Caki2 (cell line): ENCODE measurements at regions not wholly inside any gene's neighbourhood (a gene's known extent, or its start where the extent isn't known, plus 50 kb on each side); places are given as distances from the start of the nearest gene placed in this dataset.

Source experiments
- DNase-seq: peaks from one replicate; pipeline ENCODE4 v3.0.0-alpha.2; 2015; ENCODE audit warnings: low read depth
- in situ Hi-C: cut with HindIII; loops from 2 replicates; pipeline ENCODE4 v1.10.0; 2016; ENCODE audit warnings: low sequenced_read_pairs, low pct_unique_long_range_greater_than_20kb, mixed read lengths

DNA sequence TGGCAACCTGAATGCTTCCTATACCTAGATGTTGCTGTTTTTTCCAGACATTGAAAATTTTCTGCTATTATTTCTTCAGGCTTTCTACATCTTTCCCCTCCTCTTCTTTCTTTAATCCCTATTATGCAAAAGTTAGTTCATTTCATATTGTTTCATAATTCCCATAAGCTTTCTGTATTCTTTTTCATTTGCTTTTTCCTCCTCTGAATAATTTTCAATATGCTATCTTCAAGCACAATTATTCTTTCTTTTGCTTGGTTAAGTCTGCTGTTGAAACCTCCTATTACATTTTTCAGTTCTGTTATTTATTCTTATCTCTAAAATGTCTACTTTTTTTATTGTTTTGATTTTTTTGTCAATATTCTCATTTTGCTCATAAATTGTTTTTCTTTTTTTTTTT lies 947.1 kb upstream of the MIR17HG start:
- in situ Hi-C loops: no loop called here
- no peak for DNase-seq

DNA sequence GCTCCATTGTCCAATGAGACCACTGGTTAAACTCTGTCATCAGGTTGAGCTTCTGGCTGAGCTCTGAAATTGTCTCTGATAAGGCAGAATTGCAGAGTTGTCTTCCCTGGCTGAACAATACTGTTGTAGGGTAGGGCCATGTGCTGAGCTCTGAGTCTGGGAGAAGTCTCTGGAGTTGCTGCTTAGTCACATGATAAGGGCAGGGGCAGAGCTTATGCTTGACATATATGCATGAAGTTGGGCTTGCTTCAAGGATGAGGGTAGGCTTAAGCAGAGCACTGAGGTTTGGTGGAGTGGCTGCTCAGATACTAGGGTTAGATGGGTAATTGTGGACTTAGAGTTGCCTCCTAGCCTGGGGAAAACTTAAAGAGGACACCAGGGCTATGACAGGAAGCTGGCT lies 946.3 kb upstream of the MIR17HG start:
- in situ Hi-C loops: no loop called here

DNA sequence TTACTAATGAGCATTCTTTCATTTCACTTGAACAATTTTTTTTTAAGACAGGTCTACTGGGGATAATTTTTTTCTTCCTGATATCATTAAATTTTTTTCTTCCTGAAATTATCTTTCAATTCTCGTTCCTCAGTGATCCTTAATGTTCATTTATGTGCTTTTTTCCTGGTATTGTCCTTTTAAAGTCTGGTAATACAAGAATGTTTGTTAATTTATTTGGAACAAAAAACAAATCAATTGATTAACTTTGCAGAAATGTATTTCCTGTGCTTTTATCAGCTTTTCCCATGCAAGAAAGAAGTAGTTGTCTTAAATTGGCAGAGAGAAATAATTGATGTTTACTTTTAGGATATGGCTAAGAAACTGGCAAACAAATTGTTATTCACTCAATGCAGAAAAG lies 945.4 kb upstream of the MIR17HG start:
- in situ Hi-C loops: no loop called here
- no peak for DNase-seq

More for the DNA sequence above, 946.3 kb upstream of the MIR17HG start:
- no peak for DNase-seq

DNA sequence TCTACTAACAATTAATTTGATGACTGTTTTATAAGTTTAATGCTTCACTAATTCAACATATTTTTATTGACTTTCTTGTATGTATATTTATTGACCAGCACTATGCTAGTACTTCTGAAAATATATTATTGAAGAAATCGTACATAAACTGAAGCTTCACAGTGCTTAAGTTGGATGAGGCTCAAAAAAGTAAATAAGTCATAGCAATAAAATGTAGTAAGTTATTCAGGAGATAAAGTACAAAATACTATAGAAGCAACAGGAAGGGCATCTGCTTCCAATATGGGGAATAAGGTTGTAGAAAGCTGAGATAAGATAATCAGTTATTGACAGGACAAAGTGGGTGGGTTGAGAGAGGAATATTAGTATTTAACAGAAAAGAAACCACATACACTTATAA lies 944.9 kb upstream of the MIR17HG start:
- in situ Hi-C loops: no loop called here
- DNase-seq: no peak

DNA sequence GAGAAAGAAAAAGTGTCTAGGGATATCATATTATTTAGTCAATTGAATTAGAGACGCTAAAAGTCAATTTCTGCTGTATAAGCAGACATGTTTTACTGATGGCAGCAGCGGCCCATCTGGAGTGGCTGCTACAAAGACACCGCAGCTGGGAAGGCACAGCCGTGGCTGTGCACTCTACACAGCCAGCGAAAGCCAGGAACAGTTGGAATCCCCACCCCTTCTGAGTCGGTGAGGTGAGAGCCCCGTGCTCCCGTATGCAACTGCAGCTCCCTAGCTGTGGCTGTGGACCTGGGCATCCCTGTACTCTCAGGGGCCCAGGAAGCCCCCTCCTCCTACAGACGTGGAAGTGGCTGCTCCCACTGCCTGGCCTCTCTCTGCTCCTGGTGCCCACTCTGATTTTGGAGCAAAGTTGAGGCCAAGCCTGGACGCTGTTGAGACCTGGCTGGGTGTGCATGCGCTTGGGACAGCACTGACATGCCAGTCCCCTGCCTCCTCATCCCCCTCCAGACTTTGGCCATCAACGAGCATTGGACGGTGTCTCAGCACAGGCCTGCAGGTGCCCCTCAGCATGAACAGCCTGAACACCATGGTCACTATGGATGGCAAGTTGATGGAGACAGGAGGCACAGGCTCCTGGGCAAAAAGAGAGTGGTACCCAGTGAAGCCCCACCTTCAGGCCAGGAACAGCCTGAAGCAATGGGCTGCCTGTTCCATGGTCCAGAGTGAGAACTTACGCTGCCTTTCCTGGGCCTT lies 944.0 kb upstream of the MIR17HG start:
- DNase-seq: no peak
- in situ Hi-C loops: no loop called here

DNA sequence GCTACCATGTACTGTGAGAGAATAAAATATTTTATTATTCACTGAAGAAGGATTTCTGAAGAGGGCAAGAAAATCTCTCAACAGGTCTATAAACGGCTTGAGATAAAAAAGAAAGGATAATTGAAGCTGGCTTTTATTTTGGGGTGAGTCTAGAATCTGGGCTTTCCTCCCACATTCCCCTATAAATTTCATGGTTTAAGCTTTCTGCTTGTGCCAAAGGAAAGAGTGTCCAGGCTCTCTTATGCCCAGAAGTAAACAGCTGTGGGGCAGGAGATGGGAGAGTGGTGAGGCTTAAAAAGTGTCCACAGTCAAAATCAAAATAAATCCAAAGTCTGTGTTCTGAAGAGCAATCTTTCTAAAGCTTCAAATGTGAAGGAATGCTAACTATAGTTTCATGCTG lies 942.2 kb upstream of the MIR17HG start:
- in situ Hi-C loops: no loop called here
- no peak for DNase-seq

DNA sequence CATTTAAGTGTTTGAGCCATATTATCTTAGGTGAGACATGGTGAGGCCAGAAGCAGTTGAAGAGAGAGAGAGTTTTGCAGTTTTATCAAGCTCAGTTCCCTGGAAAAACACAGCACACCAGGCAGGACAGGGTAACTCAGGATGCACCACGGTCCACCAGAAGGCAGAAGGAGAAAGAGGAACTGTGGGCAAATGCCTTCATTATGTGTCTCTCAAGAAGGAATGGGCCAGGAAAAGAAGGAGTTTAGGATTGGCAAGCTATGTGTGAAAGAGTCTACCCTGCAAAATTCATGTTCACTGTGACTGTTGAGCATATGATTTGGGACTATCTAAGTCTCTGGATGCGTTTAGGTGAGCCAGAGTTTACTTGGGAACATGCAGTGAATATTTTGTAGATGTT lies 934.5 kb upstream of the MIR17HG start:
- in situ Hi-C loops: no loop called here
- DNase-seq: no peak

DNA sequence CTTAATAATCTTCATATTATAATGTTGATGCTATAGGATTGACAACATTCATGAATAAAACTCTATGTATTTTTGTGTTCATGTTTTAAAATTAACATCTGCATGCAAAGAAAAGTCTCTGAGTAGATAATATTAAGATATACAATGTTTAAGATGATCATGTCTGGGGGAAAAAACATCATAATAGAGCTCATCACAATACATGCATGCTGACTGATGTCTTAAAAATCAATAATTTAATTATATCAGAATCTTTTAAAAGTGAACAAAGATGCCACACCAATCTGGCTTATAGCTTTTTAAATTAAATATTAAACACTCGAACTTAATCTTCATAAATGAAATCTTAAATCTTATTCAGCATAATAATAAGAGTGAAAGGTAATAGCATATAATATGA lies 933.9 kb upstream of the MIR17HG start:
- in situ Hi-C loops: no loop called here
- DNase-seq: no peak

DNA sequence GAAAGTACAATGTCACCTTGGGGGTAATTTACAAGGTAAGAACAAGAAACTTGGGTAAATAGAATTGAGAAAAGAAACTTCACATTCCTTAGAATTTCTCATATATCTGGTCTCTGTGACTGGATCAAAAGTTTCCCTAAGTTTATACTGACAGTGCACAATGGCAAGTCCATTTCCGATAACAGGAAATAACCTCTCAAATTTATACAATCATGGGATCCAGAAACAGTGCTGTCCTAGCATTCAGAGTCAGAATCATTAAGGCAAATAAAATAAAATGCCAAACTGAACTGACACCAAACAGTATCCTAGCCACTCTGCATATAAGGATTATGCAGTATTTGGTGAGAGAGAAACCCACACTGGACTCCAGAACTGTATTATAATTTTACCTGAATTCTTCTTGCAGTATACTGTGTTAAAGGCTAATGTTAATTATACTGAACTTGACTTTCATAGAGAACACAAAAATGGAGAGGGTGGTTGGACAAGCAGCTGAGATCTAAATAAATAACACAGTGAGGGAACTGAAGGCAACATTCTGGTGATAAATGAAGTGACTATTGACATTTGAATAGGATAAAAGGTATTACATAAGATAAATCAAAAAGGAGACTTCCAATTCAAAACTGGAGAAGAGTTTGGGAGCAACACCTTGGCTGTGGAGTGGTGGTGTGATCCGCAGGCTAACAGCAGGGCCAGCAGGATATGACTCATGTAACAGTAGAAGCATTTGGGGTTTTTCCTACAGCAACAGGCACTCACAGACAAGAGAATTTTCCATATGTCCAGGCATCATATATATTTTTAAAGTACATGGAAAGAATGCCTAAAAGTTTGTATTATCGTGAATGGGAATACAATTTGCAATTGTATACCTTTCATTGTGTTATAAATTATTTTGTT lies 932.5 kb upstream of the MIR17HG start:
- peak; percentile 12 for DNase-seq
- in situ Hi-C loops: no loop called here

DNA sequence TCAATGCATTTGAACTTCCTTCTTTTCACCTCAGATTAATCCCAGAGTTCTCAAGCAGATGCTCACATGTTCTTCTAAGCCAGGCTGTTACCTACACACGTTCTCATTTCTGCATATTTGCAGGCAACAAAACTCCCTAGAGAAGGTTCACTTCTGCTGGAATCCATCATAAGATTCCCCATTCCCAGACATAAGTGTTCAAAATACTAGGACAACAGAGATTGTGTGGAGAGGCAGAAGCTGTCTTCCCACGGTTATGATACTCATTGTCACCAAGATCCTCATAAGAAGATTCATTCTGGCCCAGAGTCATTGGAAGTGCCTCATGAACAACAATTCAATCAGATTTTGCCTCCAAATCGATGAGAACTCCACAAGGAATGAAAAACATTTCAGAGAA lies 931.6 kb upstream of the MIR17HG start:
- no peak for DNase-seq
- in situ Hi-C loops: no loop called here

DNA sequence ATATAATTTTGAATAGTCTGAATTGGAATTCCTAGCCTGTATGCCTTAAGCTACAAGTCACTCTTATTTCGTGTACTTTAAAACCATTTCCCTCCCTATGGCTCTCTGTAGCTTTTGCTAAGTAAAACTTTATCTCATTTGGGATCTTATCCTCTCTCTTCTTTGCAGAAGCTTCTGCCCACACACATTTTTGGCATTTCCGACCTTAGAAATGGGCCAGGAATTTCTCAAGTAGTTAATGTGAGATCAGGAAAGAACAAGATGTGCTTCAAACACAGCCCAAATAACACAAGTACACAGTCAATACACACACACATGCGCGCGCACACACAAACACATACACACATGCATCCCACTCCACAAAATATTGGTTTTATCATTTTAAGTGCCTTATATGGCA lies 931.0 kb upstream of the MIR17HG start:
- no peak for DNase-seq
- in situ Hi-C loops: no loop called here

DNA sequence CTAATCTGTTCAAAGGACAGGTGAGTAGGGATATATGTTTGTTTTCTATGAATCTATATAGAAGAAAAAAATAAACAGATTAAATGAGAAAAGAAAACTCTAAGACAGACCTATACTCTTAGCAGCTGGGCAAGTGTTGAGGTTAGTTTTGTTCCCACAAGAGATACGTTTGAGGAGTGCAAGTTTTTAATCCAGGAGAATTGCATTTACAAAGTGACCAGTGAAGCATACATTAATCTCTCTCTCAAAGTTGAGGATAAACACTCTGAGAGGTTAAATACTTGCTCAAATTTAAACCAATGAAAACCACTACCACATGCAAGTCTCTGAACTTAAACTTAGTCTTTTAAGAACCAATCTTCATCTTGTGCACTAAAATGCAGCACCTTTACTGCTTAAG lies 930.5 kb upstream of the MIR17HG start:
- in situ Hi-C loops: no loop called here
- DNase-seq: no peak

DNA sequence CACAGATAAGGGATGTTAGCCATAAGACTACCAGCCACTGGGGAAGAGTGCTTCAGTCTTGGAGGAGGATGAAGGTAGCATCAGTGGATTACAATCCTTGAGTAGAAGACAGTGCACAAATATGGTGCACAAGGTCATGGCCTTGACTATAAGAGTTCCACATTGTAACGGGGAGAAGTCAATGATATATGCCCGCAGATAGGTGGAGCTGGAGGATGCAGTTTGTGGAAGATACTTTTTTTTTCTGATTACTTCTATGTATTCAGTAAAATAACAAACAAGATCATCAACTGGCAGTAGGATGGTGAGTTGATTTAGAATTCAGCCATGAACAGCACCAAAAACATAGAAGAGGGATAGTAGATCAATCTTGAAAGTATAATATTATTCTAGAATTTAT lies 926.8 kb upstream of the MIR17HG start:
- in situ Hi-C loops: no loop called here
- no peak for DNase-seq

DNA sequence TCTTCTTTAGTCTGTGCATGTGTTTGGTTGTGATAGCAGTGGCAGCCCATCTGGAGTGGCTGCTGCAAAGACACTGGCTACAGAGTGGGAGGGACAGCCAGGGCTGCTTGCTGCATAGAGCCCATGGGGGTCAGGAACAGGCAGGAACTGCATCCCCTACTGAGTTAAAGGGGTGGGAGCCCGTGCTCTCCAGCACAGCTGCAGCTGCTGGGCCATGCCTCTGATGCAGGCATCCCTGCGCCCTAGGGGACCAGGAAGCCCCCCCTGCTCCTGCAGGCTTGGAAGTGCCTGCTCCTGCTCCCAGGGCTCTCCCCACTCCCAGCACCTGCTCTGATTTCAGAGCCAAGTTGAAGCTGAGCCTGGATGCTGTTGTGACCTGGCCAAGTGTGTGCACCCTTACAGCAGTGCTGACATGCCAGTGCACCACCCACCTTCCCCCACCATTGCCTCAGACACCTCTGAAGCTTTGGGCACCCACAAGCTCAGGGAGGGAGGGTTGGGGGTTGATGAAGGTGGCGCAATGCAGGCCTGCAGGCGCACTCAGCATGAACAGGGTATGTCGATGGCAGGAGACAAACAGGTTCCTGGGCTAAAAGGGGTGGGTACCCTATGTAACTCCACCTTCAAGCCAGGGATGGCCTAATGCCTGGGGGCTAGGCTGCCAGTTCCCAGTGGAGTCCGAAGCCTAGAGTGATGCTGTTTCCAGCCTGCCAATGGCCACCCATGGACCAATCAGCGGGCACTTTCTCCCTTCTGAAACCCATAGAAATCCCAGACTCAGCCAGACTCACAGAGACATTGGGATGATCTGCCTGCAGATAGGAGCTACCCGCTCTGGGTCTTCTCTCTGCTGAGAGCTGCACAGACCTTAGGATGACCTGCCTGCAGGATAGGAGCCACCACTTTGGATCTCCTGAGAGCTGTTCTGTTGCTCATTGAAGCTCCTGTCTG lies 919.9 kb upstream of the MIR17HG start:
- in situ Hi-C loops: no loop called here
- DNase-seq: no peak

DNA sequence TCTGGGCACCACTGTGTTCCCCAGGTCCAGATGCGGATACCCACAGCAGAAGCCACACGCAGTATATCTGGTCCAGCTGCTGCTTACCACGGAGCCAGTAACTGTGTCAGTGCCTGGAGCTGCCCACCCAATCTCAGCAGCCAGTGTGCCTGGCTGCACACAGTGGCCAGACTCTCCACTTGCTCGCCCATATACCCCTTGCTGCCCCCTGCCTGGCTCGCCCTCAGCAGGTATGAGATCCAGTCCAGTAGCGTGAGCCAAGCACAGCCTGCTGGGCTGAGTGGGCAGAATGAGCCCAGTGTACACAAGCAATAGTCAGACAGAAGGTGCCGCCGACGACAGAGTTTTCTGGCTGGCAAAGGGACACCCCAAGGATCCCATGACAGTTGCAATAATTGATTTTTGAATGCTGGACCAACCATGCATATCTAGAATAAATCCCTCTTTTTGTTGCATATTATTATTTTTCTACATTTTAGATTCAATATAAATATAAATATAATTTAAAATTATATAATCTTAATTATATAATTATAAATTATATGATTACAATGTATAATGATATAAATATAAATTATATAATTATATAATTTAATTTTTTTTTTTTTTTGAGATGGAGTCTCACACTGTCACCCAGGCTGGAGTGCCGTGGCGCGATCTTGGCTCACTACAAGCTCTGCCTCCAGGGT lies 918.8 kb upstream of the MIR17HG start:
- in situ Hi-C loops: no loop called here
- DNase-seq: no peak

DNA sequence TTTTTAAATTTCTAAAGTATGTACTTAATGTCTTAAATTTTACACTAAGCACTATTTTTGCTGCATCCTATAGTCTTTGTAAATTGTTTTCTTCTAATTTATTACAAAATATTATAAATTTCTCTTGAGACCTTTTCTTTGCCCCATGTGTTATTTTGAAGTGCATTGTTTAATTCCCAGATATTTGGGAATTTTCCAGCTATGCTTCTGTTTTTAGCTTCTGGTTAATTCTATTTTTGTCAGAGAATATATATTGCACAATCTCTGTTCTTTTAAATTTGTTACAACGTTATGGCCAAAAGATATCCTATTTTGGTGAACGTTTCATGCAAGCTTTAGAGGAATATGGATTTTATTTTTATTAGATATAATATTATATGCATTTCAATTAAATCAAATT lies 917.4 kb upstream of the MIR17HG start:
- DNase-seq: no peak
- in situ Hi-C loops: no loop called here

DNA sequence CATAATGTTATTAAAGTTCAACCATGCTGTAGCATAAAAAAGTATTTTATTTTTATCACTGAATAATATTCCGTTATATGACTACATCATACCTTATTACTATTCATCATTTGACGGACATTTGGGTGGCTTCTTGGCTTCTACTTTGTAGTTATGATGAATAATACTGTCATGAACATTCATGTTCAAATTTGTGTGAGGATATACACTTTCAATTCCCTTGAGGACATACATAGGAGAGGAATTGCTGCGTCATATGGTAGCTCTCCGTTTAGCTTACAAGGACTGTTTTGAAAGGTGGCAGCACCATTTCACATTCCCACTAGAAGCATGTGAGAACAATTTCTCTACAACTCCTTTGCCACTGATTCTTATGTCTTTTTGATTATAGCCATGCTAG lies 910.8 kb upstream of the MIR17HG start:
- in situ Hi-C loops: no loop called here
- DNase-seq: no peak

DNA sequence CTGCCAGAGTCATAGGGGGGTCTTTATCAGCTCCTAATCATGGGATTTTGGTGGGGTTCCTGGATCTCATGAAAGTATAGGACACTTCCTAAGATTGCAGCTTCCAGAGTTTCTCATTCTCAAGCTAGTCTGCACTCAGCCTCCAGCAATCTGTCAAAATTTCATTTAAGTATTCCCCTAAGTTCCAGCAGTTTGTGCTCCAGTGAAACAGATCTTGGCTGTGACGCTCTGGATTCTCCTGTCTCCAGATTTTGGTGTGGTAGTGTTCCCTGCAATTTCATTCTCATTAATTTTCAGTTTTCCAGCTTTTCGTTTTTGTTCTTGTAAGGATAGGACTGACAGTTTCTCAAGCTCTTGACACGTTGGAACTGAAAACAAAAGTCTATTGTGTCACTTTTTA lies 908.9 kb upstream of the MIR17HG start:
- in situ Hi-C loops: no loop called here

More for the DNA sequence above, 908.9 kb upstream of the MIR17HG start:
- DNase-seq: no peak
